MM.1S (cell line): ENCODE measurements at regions not wholly inside any gene's neighbourhood (a gene's known extent, or its start where the extent isn't known, plus 50 kb on each side); places are given as distances from the start of the nearest gene placed in this dataset.

Experiments
- DNase-seq: peaks from one replicate; pipeline ENCODE4 v3.0.0-alpha.2; 2015
- H2AFZ ChIP-seq: fragments of 300-600 bp; sonication (generic); 2 replicates; pipeline ENCODE4 v1.6.0; 2016; ENCODE audit warnings: antibody characterized with exemption, low read length
- H3F3A ChIP-seq: fragments of 300-600 bp; sonication (generic); 2 replicates; pipeline ENCODE4 v1.6.1; 2016; ENCODE audit warnings: mild to moderate bottlenecking, antibody characterized with exemption, low read length, moderate library complexity, mixed read lengths; ENCODE audit not compliant: insufficient read depth
- H3K27ac ChIP-seq: fragments of 300-600 bp; sonication (generic); 2 replicates; pipeline ENCODE4 v1.5.1; 2016; ENCODE audit warnings: mild to moderate bottlenecking, low read length
- H3K27me3 ChIP-seq: fragments of 300-600 bp; sonication (generic); replicated peaks from 2 replicates; pipeline ENCODE4 v1.6.0; 2016; ENCODE audit warnings: low read length; ENCODE audit not compliant: insufficient read depth
- H3K36me3 ChIP-seq: fragments of 300-600 bp; sonication (generic); replicated peaks from 2 replicates; pipeline ENCODE4 v1.6.1; 2016; ENCODE audit warnings: mild to moderate bottlenecking, low read length, mixed read lengths; ENCODE audit not compliant: insufficient read depth
- H3K4me1 ChIP-seq: fragments of 300-600 bp; sonication (generic); 2 replicates; pipeline ENCODE4 v1.6.1; 2016; ENCODE audit warnings: low read length, mixed read lengths
- H3K4me2 ChIP-seq: fragments of 300-600 bp; sonication (generic); 2 replicates; pipeline ENCODE4 v1.6.0; 2016; ENCODE audit warnings: low read depth, low read length
- H3K4me3 ChIP-seq: fragments of 300-600 bp; sonication (generic); 2 replicates; pipeline ENCODE4 v1.5.1; 2016; ENCODE audit warnings: low read length, mixed read lengths
- H3K79me2 ChIP-seq: fragments of 300-600 bp; sonication (generic); 2 replicates; pipeline ENCODE4 v1.6.1; 2016; ENCODE audit warnings: mixed run types, low read length, mixed read lengths
- H3K9ac ChIP-seq: fragments of 300-600 bp; sonication (generic); 2 replicates; pipeline ENCODE4 v1.6.1; 2016; ENCODE audit warnings: low read length, mixed read lengths
- H3K9me2 ChIP-seq: fragments of 300-600 bp; sonication (generic); replicated peaks from 2 replicates; pipeline ENCODE4 v1.6.1; 2016; ENCODE audit warnings: mild to moderate bottlenecking, low read length, mixed read lengths; ENCODE audit not compliant: insufficient read depth
- H3K9me3 ChIP-seq: fragments of 300-600 bp; sonication (generic); replicated peaks from 2 replicates; pipeline ENCODE4 v1.6.1; 2016; ENCODE audit warnings: mild to moderate bottlenecking, low read length, mixed read lengths; ENCODE audit not compliant: insufficient read depth
- H4K20me1 ChIP-seq: fragments of 300-600 bp; sonication (generic); 2 replicates; pipeline ENCODE4 v1.6.1; 2016; ENCODE audit warnings: mild to moderate bottlenecking, low read length, moderate library complexity, mixed read lengths; ENCODE audit not compliant: insufficient read depth
- EZH2 ChIP-seq: fragments of 300-600 bp; sonication (generic); optimal IDR thresholded peaks from 2 replicates; pipeline ENCODE3; 2017; ENCODE audit warnings: low read depth, mild to moderate bottlenecking, antibody characterized with exemption, low read length, mixed read lengths
- EZH2phosphoT487 ChIP-seq: fragments of 300-600 bp; sonication (generic); IDR thresholded peaks from 2 replicates; pipeline ENCODE4 v1.6.1; 2018; ENCODE audit warnings: antibody characterized with exemption, low read length
- TF ChIP-seq, protein P1 (sequence below): fragments of 300-600 bp; sonication (generic); IDR thresholded peaks from 2 replicates; pipeline ENCODE4 v1.5.1; 2016; ENCODE audit warnings: antibody characterized with exemption, low read length, mixed read lengths

DNA sequence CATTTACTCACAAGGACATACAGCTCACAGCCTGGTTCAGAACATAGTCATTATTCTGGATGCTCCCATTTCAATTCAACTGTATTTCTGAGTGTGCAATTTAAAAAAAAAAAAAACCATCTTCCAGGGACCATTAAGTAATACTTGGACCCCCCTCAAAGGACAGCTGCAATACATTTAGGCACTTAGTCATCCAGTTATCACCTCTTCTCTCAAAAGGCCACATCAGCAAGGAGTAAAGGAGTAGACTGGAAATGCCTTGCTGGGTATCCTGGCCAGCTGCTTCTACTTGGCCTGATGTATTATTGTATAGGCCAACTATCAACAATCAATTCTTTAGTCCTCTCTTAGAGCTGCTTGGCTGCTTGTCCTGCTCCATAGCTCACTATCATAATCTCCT is 211.4 kb upstream of the SETMAR start:
- Histone ChIP-seq H3K27me3 (no peaks in the 10 kb centered on the region), H3K36me3 (no peaks in the 10 kb centered on the region), H3K79me2 (no peaks in the 10 kb centered on the region), H2AFZ (no peak overlapping the region), H3K9me2 (no peaks in the 10 kb centered on the region), H4K20me1 (no peaks in the 10 kb centered on the region), H3K4me1 (no peaks in the 10 kb centered on the region), H3F3A (no peaks in the 10 kb centered on the region), H3K27ac (no peak overlapping the region), H3K9me3 (no peaks in the 10 kb centered on the region), H3K4me2 (no peak overlapping the region), H3K4me3 (no peak overlapping the region), H3K9ac (no peak overlapping the region)
- TF ChIP-seq, protein P1, sequence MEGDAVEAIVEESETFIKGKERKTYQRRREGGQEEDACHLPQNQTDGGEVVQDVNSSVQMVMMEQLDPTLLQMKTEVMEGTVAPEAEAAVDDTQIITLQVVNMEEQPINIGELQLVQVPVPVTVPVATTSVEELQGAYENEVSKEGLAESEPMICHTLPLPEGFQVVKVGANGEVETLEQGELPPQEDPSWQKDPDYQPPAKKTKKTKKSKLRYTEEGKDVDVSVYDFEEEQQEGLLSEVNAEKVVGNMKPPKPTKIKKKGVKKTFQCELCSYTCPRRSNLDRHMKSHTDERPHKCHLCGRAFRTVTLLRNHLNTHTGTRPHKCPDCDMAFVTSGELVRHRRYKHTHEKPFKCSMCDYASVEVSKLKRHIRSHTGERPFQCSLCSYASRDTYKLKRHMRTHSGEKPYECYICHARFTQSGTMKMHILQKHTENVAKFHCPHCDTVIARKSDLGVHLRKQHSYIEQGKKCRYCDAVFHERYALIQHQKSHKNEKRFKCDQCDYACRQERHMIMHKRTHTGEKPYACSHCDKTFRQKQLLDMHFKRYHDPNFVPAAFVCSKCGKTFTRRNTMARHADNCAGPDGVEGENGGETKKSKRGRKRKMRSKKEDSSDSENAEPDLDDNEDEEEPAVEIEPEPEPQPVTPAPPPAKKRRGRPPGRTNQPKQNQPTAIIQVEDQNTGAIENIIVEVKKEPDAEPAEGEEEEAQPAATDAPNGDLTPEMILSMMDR = no peak
- no peak for TF ChIP-seq EZH2
- no peak for TF ChIP-seq EZH2phosphoT487
- no peak for DNase-seq

- no peaks in the 10 kb centered on the region for H3K79me2 ChIP-seq
- H3K4me1 ChIP-seq = peaks cover 18% of the 10 kb centered on the region
- H3K4me2 ChIP-seq = no peak overlapping the region
- no peak for TF ChIP-seq EZH2phosphoT487
- TF ChIP-seq, protein P1 = no peak
- TF ChIP-seq EZH2 = no peak
- no peaks in the 10 kb centered on the region for H3K9me2 ChIP-seq
- H3F3A ChIP-seq = peaks cover 5% of the 10 kb centered on the region; the same call in 1 of the 2 replicates
- no peak overlapping the region for H3K4me3 ChIP-seq
- no peak overlapping the region for H3K9ac ChIP-seq
- H4K20me1 ChIP-seq = no peaks in the 10 kb centered on the region
- no peak overlapping the region for H3K27ac ChIP-seq
- no peak for DNase-seq
- H3K36me3 ChIP-seq = no peaks in the 10 kb centered on the region
- no peaks in the 10 kb centered on the region for H3K27me3 ChIP-seq
- H3K9me3 ChIP-seq = no peaks in the 10 kb centered on the region
- H2AFZ ChIP-seq = no peak overlapping the region
Measured at GRCh38 chr3:4097801-4098200, 205.4 kb upstream of the SETMAR start.

DNA sequence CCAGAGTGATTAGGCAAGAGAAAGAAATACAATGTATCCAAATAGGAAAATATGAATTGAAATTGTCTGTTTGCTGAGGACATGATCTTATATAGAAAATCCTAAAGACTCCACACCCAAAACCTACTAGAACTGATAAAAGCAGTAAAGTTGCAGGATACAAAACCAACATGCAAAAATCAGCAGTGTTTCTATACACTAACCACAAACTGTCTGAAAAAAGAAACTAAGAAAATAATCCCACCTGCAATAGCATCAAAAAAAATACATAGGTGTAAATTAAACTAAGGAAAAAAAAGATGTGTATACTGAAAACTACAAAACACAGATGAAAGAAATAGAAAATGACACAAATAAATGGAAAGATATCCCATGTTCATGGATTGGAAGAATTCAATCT is 203.6 kb upstream of the SETMAR start:
- Histone ChIP-seq H3K4me3 (no peak overlapping the region), H3K9ac (no peak overlapping the region), H3K9me2 (no peaks in the 10 kb centered on the region), H3K79me2 (no peaks in the 10 kb centered on the region), H3K4me2 (peak overlapping the region; percentile 18; the same call in 1 of the 2 replicates), H3K9me3 (no peaks in the 10 kb centered on the region), H3K27me3 (no peaks in the 10 kb centered on the region), H3K36me3 (no peaks in the 10 kb centered on the region), H3K27ac (peak overlapping the region; percentile 25; the same call in 1 of the 2 replicates), H3F3A (peaks cover 5% of the 10 kb centered on the region; the same call in 1 of the 2 replicates), H2AFZ (no peak overlapping the region), H4K20me1 (no peaks in the 10 kb centered on the region), H3K4me1 (peaks cover 18% of the 10 kb centered on the region)
- DNase-seq = peak; percentile 68
- TF ChIP-seq EZH2phosphoT487 (no peak), EZH2 (no peak)
- TF ChIP-seq, protein P1 = no peak
